ENCODE measurements at regions not wholly inside any gene's neighbourhood (a gene's known extent, or its start where the extent isn't known, plus 50 kb on each side); places are given as distances from the start of the nearest gene placed in this dataset.
"Not testable (repeated sequence)": the region's sequence is repeated elsewhere in the genome, so short reads cannot be mapped to it uniquely, and the experiment has no call there.

DNA sequence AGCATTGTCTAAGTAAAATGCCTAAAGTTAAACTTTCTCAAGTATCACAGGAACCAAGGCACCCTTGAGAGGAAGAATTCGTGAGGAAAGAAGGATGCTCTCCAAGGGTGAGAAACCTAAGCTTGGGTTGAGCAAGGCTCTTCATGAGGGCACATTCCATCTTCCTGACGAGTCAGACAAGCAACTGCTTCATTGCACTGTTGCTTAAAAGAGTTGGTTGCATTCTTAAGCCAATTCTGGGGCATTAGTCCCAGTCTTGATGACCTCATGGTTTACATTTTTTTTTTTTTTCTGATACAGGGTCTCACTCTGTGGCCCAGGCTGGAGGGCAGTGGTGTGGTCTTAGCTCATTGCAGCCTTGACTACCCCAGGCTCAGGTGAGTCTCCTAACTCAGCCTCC lies 237.5 kb downstream of the ACTR3 start:
- peaks cover 0 to 11% (median 0%) of the 10 kb centered on the region in 5 donors for H3K4me1 ChIP-seq (ENCODE audit: control insufficient read depth in 5 of 5, insufficient read depth in 5 of 5, low read length in 5 of 5)
- no peak overlapping the region for H3K9ac ChIP-seq (ENCODE audit: insufficient read depth in 1 of 2, low read length in 2 of 2)
- TF ChIP-seq, protein P1, sequence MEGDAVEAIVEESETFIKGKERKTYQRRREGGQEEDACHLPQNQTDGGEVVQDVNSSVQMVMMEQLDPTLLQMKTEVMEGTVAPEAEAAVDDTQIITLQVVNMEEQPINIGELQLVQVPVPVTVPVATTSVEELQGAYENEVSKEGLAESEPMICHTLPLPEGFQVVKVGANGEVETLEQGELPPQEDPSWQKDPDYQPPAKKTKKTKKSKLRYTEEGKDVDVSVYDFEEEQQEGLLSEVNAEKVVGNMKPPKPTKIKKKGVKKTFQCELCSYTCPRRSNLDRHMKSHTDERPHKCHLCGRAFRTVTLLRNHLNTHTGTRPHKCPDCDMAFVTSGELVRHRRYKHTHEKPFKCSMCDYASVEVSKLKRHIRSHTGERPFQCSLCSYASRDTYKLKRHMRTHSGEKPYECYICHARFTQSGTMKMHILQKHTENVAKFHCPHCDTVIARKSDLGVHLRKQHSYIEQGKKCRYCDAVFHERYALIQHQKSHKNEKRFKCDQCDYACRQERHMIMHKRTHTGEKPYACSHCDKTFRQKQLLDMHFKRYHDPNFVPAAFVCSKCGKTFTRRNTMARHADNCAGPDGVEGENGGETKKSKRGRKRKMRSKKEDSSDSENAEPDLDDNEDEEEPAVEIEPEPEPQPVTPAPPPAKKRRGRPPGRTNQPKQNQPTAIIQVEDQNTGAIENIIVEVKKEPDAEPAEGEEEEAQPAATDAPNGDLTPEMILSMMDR (IDR thresholded peaks at IDR 0.05; ENCODE audit: control extremely low read depth, extremely low read depth) = no peak
- DNase-seq (no peak), ATAC-seq (ENCODE audit: insufficient read depth, low FRiP score) (no peak)
- WGBS, 2 donors = 55 to 82% methylated on average over 2 of the region's 2 CpGs
- no peaks in the 10 kb centered on the region for H3K9me3 ChIP-seq (ENCODE audit: control insufficient read depth in 4 of 4, insufficient read depth in 3 of 4, low read length in 3 of 4)
- no peaks in the 10 kb centered on the region for H3K27me3 ChIP-seq (ENCODE audit: control insufficient read depth in 3 of 3, insufficient read depth in 3 of 3, low read length in 2 of 3)
- H3K4me3 ChIP-seq = no peak overlapping the region
- H3K27ac ChIP-seq (ENCODE audit: low read depth in 1 of 2, low read length in 1 of 2) = no peak overlapping the region
- H3K36me3 ChIP-seq (ENCODE audit: control insufficient read depth in 4 of 4, insufficient read depth in 4 of 4, low read length in 4 of 4) = no peaks in the 10 kb centered on the region

DNA sequence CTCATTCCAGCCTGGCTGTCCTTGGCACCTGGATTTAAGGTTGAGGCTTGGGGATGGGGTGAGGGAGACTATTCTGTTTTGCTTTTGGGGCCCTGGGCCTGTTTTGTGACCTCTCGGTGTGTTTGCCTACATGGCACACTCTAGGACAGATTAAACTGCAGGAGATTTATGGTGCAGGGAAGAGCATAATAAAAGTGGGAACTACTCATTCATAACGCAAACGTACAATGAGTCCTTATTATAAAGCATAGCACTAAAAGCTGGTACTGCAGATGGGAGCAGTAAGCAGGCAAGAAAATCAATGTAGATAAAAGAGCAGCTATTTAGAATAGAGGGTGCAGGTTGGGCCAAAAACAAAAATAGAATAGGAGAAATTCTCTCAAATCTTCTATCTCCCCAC lies 238.4 kb downstream of the ACTR3 start:
- TF ChIP-seq, protein P1 (IDR thresholded peaks at IDR 0.05; ENCODE audit: control extremely low read depth, extremely low read depth) = no peak
- Histone ChIP-seq H3K36me3 (ENCODE audit: control insufficient read depth in 4 of 4, insufficient read depth in 4 of 4, low read length in 4 of 4) (no peaks in the 10 kb centered on the region), H3K9me3 (ENCODE audit: control insufficient read depth in 4 of 4, insufficient read depth in 3 of 4, low read length in 3 of 4) (no peaks in the 10 kb centered on the region), H3K9ac (ENCODE audit: insufficient read depth in 1 of 2, low read length in 2 of 2) (no peak overlapping the region), H3K27me3 (ENCODE audit: control insufficient read depth in 3 of 3, insufficient read depth in 3 of 3, low read length in 2 of 3) (no peaks in the 10 kb centered on the region), H3K4me3 (no peak overlapping the region), H3K4me1 (ENCODE audit: control insufficient read depth in 5 of 5, insufficient read depth in 5 of 5, low read length in 5 of 5) (peaks cover 0 to 15% (median 0%) of the 10 kb centered on the region in 5 donors), H3K27ac (ENCODE audit: low read depth in 1 of 2, low read length in 1 of 2) (no peak overlapping the region)
- WGBS, 2 donors = 92% methylated on average over 3 of the region's 3 CpGs
- ATAC-seq (ENCODE audit: insufficient read depth, low FRiP score) (no peak), DNase-seq (no peak)

DNA sequence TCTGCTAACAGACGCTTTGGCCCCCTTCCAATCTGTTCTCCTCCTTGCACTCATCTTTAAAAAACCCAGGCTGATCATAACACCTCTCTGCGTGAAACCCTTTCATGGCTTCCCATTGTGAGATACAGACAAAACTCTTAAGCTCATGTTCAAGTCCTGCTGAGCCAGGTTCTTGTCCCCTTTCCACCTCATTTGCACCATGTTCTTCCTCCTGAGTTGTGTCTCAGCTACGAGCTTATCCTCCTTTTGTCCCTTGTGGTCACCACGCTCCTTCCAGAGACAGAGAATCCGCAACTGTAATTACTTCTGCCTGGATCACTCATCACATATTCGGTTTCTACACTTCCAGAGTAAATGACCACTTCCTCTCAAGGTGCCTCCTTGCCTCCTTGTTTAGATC lies 238.8 kb downstream of the ACTR3 start:
- Histone ChIP-seq H3K9ac (ENCODE audit: insufficient read depth in 1 of 2, low read length in 2 of 2) (no peak overlapping the region), H3K27me3 (ENCODE audit: control insufficient read depth in 3 of 3, insufficient read depth in 3 of 3, low read length in 2 of 3) (no peaks in the 10 kb centered on the region), H3K27ac (ENCODE audit: low read depth in 1 of 2, low read length in 1 of 2) (no peak overlapping the region), H3K4me3 (no peak overlapping the region), H3K36me3 (ENCODE audit: control insufficient read depth in 4 of 4, insufficient read depth in 4 of 4, low read length in 4 of 4) (no peaks in the 10 kb centered on the region), H3K4me1 (ENCODE audit: control insufficient read depth in 5 of 5, insufficient read depth in 5 of 5, low read length in 5 of 5) (peaks cover 0 to 15% (median 0%) of the 10 kb centered on the region in 5 donors), H3K9me3 (ENCODE audit: control insufficient read depth in 4 of 4, insufficient read depth in 3 of 4, low read length in 3 of 4) (no peaks in the 10 kb centered on the region)
- no peak for ATAC-seq (ENCODE audit: insufficient read depth, low FRiP score)
- TF ChIP-seq, protein P1 (IDR thresholded peaks at IDR 0.05; ENCODE audit: control extremely low read depth, extremely low read depth) = no peak
- WGBS, 2 donors = 81% methylated on average over 6 of the region's 6 CpGs
- no peak for DNase-seq

- H3K4me1 ChIP-seq (ENCODE audit: control insufficient read depth in 5 of 5, insufficient read depth in 5 of 5, low read length in 5 of 5) = peaks cover 0 to 16% (median 0%) of the 10 kb centered on the region in 5 donors
- not testable (repeated sequence) for H3K9me3 ChIP-seq (ENCODE audit: control insufficient read depth in 4 of 4, insufficient read depth in 3 of 4, low read length in 3 of 4); ATAC-seq (ENCODE audit: insufficient read depth, low FRiP score); H3K27ac ChIP-seq (ENCODE audit: low read depth in 1 of 2, low read length in 1 of 2); H3K9ac ChIP-seq (ENCODE audit: insufficient read depth in 1 of 2, low read length in 2 of 2); H3K4me3 ChIP-seq; H3K36me3 ChIP-seq (ENCODE audit: control insufficient read depth in 4 of 4, insufficient read depth in 4 of 4, low read length in 4 of 4); DNase-seq; H3K27me3 ChIP-seq (ENCODE audit: control insufficient read depth in 3 of 3, insufficient read depth in 3 of 3, low read length in 2 of 3)
- WGBS, 2 donors = 86 to 93% methylated on average over 7 of the region's 7 CpGs
Measured at GRCh38 chr2:114132050-114132449, 242.2 kb downstream of the ACTR3 start.

Data from lung (tissue), 11 donors.